Endothelial cell of umbilical vein (primary cell): ENCODE measurements at regions not wholly inside any gene's neighbourhood (a gene's known extent, or its start where the extent isn't known, plus 50 kb on each side); places are given as distances from the start of the nearest gene placed in this dataset.

Experiments used
- BruUV-seq: library from RNA; stranded (reverse); fragments of 400-500 nt; replicated peaks from 2 replicates; lab custom pipeline; 2021; lab: Mats Ljungman, UMichigan
- CTCF ChIA-PET: fragments of 300-600, 350-600 bp; sonication (Branson Sonifier 250); formaldehyde crosslinking; loops from one replicate; lab custom pipeline; 2021; ENCODE audit warnings: antibody characterized with exemption, inconsistent platforms; lab: Charles Lee
- POLR2A ChIA-PET: fragments of 300-600, 350-600 bp; sonication (Branson Sonifier 250); formaldehyde crosslinking; loops from one replicate; lab custom pipeline; 2021; ENCODE audit warnings: antibody characterized with exemption, inconsistent platforms; lab: Charles Lee
- DNase-seq: peaks from one replicate; pipeline ENCODE4 v3.0.0-alpha.2; 2011; ENCODE audit warnings: low read depth, low spot score
- FAIRE-seq: peaks from 2 replicates; lab custom pipeline; 2011; peaks lifted over from hg19 to GRCh38; lab: Jason Lieb, UNC
- H2AFZ ChIP-seq: 2 replicates; pipeline ENCODE4 v1.6.0; 2012; ENCODE audit warnings: low read depth, low read length, control low read depth, inconsistent platforms
- H3K27ac ChIP-seq: 2 replicates; pipeline ENCODE4 v1.5.1; 2011; ENCODE audit warnings: low read depth, mild to moderate bottlenecking, control low read depth, low read length, moderate library complexity; ENCODE audit not compliant: insufficient read depth
- H3K27me3 ChIP-seq, 2 experiments: 2 replicates each; pipeline versions ENCODE4 v1.6.0 to v1.6.1; 2011; ENCODE audit warnings: low read length in 2 of 2, mixed read lengths in 1 of 2; ENCODE audit not compliant: control insufficient read depth in 2 of 2, insufficient read depth in 2 of 2
- H3K36me3 ChIP-seq, 2 experiments: 2 replicates in 1 of 2; 3 replicates in 1 of 2; pipeline ENCODE4 v1.5.1; 2011; ENCODE audit warnings: low read length in 2 of 2, mild to moderate bottlenecking in 1 of 2, moderate library complexity in 1 of 2; ENCODE audit not compliant: control insufficient read depth in 2 of 2, insufficient read depth in 2 of 2; ENCODE audit errors: extremely low read depth in 1 of 2
- H3K4me1 ChIP-seq: 3 replicates; pipeline ENCODE4 v1.5.1; 2011; ENCODE audit warnings: mild to moderate bottlenecking, low read length; ENCODE audit not compliant: control insufficient read depth, insufficient read depth; ENCODE audit errors: extremely low read depth
- H3K4me2 ChIP-seq: 2 replicates; pipeline ENCODE4 v1.6.1; 2011; ENCODE audit warnings: low read length, control low read depth, mixed read lengths; ENCODE audit not compliant: insufficient read depth
- H3K4me3 ChIP-seq, 3 experiments: fragments of 200-600 bp in 1 of 3; sonication (generic), shearing (Covaris generic) in 1 of 3; replicated peaks in 1 of 3; 2 replicates each; pipeline ENCODE4 v1.5.1; 2011 to 2016; ENCODE audit warnings: control low read depth in 3 of 3, low read length in 3 of 3, mild to moderate bottlenecking in 2 of 3, inconsistent platforms in 1 of 3, low read depth in 1 of 3, moderate library complexity in 1 of 3; ENCODE audit not compliant: insufficient read depth in 1 of 3
- H3K79me2 ChIP-seq: 2 replicates; pipeline ENCODE4 v1.6.0; 2012; ENCODE audit warnings: low read length, inconsistent platforms; ENCODE audit not compliant: control insufficient read depth, insufficient read depth
- H3K9ac ChIP-seq: replicated peaks from 2 replicates; pipeline ENCODE3; 2011; ENCODE audit warnings: low read length, control low read depth; ENCODE audit not compliant: insufficient read depth; ENCODE audit errors: extremely low read depth
- H3K9me1 ChIP-seq: replicated peaks from 3 replicates; pipeline ENCODE4 v1.6.0; 2011; ENCODE audit warnings: mild to moderate bottlenecking, low read length; ENCODE audit not compliant: control insufficient read depth, insufficient read depth; ENCODE audit errors: extremely low read depth
- H3K9me3 ChIP-seq: replicated peaks from 2 replicates; pipeline ENCODE4 v1.5.1; 2012; ENCODE audit warnings: low read length, inconsistent platforms; ENCODE audit not compliant: control insufficient read depth, insufficient read depth
- H4K20me1 ChIP-seq: replicated peaks from 2 replicates; pipeline ENCODE3; 2011; ENCODE audit warnings: mild to moderate bottlenecking, low read length; ENCODE audit not compliant: control insufficient read depth, insufficient read depth; ENCODE audit errors: extremely low read depth
- EZH2 ChIP-seq: IDR thresholded peaks from 2 replicates; pipeline ENCODE4 v1.6.1; 2012; ENCODE audit warnings: borderline replicate concordance, low read depth, mild to moderate bottlenecking, moderate library complexity, low read length, inconsistent platforms; ENCODE audit not compliant: severe bottlenecking
- FOS ChIP-seq: IDR thresholded peaks from 2 replicates; pipeline ENCODE4 v1.6.1; 2011; ENCODE audit warnings: mild to moderate bottlenecking, low read length, moderate library complexity, borderline replicate concordance; ENCODE audit not compliant: insufficient read depth
- GATA2 ChIP-seq: IDR thresholded peaks from 2 replicates; pipeline ENCODE4 v1.7.0; 2011; ENCODE audit warnings: low read depth, mild to moderate bottlenecking, moderate library complexity, mixed read lengths, low read length; ENCODE audit not compliant: insufficient read length, insufficient read depth
- JUN ChIP-seq: IDR thresholded peaks from 2 replicates; pipeline ENCODE4 v1.6.1; 2011; ENCODE audit warnings: borderline replicate concordance, low read depth; ENCODE audit not compliant: insufficient read length, insufficient read depth
- MAX ChIP-seq: IDR thresholded peaks from 2 replicates; pipeline ENCODE4 v1.6.1; 2011; ENCODE audit not compliant: insufficient read depth, insufficient read length
- MYC ChIP-seq: IDR thresholded peaks from one replicate; pipeline ENCODE4 v1.6.1; 2011; ENCODE audit warnings: mild to moderate bottlenecking, low read depth, low read length
- POLR2A ChIP-seq: IDR thresholded peaks from 2 replicates; pipeline ENCODE4 v1.6.1; 2012; ENCODE audit warnings: low read depth, mild to moderate bottlenecking, control low read depth, low read length
- POLR2AphosphoS5 ChIP-seq: IDR thresholded peaks from 2 replicates; pipeline ENCODE4 v1.6.1; 2012; ENCODE audit warnings: low read depth, mild to moderate bottlenecking, control low read depth, low read length, moderate library complexity; ENCODE audit not compliant: insufficient read depth
- dilution Hi-C: fragments of 300-500 bp; cut with MboI; formaldehyde crosslinking; loops from one replicate; pipeline ENCODE4 v1.15.0; 2019; ENCODE audit warnings: low sequenced_read_pairs; ENCODE audit not compliant: extremely low pct_ligation_motif_present
- intact Hi-C: fragments of 100-400 bp; cut with micrococcal nuclease; formaldehyde crosslinking; loops from one replicate; pipeline ENCODE4 v1.10.0; 2022
- TF ChIP-seq, protein P1 (sequence below), 2 donors: IDR thresholded peaks; 1 replicate in 1 of 2; 2 replicates in 1 of 2; pipeline ENCODE4 v1.5.1; 2011; ENCODE audit warnings: low read length in 2 of 2, mild to moderate bottlenecking in 2 of 2, moderate library complexity in 2 of 2, control low read depth in 1 of 2, inconsistent platforms in 1 of 2, low read depth in 1 of 2; ENCODE audit not compliant: insufficient read depth in 1 of 2; ENCODE audit errors: extremely low read depth in 1 of 2

- Histone ChIP-seq H4K20me1 (no peaks in the 10 kb centered on the region), H3K79me2 (no peaks in the 10 kb centered on the region), H2AFZ (no peak overlapping the region), H3K27ac (no peak overlapping the region), H3K9me3 (no peaks in the 10 kb centered on the region), H3K36me3 (no peaks in the 10 kb centered on the region), H3K4me1 (no peaks in the 10 kb centered on the region), H3K4me3 (no peak overlapping the region), H3K9me1 (no peaks in the 10 kb centered on the region), H3K4me2 (no peak overlapping the region), H3K27me3 (peaks cover 0 to 3% of the 10 kb centered on the region in 2 experiments), H3K9ac (no peak overlapping the region)
- no peak for DNase-seq
- intact Hi-C loops: no loop called here
- BruUV-seq: no TSS peak
- POLR2A ChIA-PET: no interaction called here
- no peak for TF ChIP-seq MYC
- TF ChIP-seq EZH2: no peak
- no peak for TF ChIP-seq GATA2
- TF ChIP-seq JUN: no peak
- no peak for TF ChIP-seq POLR2A
- TF ChIP-seq FOS: no peak
- TF ChIP-seq MAX: no peak
- FAIRE-seq: no peak
- dilution Hi-C loops: no loop called here
- CTCF ChIA-PET: interaction anchor here (0.6 to 1.1 kb wide), 2 partner anchors 21 to 99 kb away, joined by 3 to 4 read pairs; no protein-coding TSS in a partner anchor
These were observed 160.7 kb downstream of the BUD13 start for GRCh38 chr11:116611998-116612620.

DNA sequence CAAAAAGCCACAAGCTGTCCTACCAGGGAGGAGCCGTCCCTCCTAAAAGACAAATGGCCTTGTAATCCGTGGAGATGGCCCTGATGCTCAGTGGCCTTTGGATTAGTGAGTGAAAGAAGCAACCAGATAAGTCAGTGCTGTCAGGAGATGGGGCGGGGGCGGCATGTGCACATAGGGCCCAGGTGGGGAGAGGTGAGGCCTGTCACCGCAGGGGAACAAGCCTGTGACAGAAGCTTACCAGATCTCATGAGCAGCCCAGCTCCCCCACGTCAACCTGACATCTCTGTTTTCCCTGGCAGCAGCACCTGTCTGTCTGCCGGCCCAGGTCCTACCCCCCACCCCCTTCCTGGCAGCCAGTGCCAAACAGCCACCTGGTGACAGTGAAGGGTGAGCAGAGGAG is 162.6 kb downstream of the BUD13 start:
- H3K36me3 ChIP-seq: no peaks in the 10 kb centered on the region
- no peak overlapping the region for H3K9ac ChIP-seq
- H2AFZ ChIP-seq: no peak overlapping the region
- no peaks in the 10 kb centered on the region for H3K9me3 ChIP-seq
- FAIRE-seq: no peak
- H3K79me2 ChIP-seq: no peaks in the 10 kb centered on the region
- ChIA-PET CTCF (no interaction called here), POLR2A (no interaction called here)
- no peak overlapping the region for H3K27ac ChIP-seq
- H3K4me1 ChIP-seq: no peaks in the 10 kb centered on the region
- no peak overlapping the region for H3K4me3 ChIP-seq
- no peak for DNase-seq
- H3K4me2 ChIP-seq: no peak overlapping the region
- intact Hi-C loops (no loop called here), dilution Hi-C loops (no loop called here)
- no peaks in the 10 kb centered on the region for H3K9me1 ChIP-seq
- no TSS peak for BruUV-seq
- no peaks in the 10 kb centered on the region for H4K20me1 ChIP-seq
- TF ChIP-seq GATA2 (no peak), POLR2AphosphoS5 (no peak), FOS (no peak)
- TF ChIP-seq, protein P1, sequence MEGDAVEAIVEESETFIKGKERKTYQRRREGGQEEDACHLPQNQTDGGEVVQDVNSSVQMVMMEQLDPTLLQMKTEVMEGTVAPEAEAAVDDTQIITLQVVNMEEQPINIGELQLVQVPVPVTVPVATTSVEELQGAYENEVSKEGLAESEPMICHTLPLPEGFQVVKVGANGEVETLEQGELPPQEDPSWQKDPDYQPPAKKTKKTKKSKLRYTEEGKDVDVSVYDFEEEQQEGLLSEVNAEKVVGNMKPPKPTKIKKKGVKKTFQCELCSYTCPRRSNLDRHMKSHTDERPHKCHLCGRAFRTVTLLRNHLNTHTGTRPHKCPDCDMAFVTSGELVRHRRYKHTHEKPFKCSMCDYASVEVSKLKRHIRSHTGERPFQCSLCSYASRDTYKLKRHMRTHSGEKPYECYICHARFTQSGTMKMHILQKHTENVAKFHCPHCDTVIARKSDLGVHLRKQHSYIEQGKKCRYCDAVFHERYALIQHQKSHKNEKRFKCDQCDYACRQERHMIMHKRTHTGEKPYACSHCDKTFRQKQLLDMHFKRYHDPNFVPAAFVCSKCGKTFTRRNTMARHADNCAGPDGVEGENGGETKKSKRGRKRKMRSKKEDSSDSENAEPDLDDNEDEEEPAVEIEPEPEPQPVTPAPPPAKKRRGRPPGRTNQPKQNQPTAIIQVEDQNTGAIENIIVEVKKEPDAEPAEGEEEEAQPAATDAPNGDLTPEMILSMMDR (IDR thresholded peaks at IDR 0.05; ENCODE audit: extremely low read depth in 1 of 2, insufficient read depth in 1 of 2, low read depth in 1 of 2, low read length in 2 of 2): no peak
- H3K27me3 ChIP-seq: no peaks in the 10 kb centered on the region
